ENCODE measurements at regions not wholly inside any gene's neighbourhood (a gene's known extent, or its start where the extent isn't known, plus 50 kb on each side); places are given as distances from the start of the nearest gene placed in this dataset.
"Not testable (repeated sequence)": the region's sequence is repeated elsewhere in the genome, so short reads cannot be mapped to it uniquely, and the experiment has no call there.

- CTCF ChIA-PET: no interaction called here
- DNase-seq: no peak
- no peaks in the 10 kb centered on the region for H3K4me1 Mint-ChIP-seq
- H3K36me3 Mint-ChIP-seq: no peaks in the 10 kb centered on the region
- peaks cover 7% of the 10 kb centered on the region for H3K9me3 Mint-ChIP-seq
- H3K27me3 Mint-ChIP-seq: no peaks in the 10 kb centered on the region
- no peak overlapping the region for H3K27ac Mint-ChIP-seq
- H3K4me3 Mint-ChIP-seq: no peak overlapping the region
Measured at GRCh38 chr3:104244680-104245220, 1122.0 kb upstream of the ALCAM start.

DNA sequence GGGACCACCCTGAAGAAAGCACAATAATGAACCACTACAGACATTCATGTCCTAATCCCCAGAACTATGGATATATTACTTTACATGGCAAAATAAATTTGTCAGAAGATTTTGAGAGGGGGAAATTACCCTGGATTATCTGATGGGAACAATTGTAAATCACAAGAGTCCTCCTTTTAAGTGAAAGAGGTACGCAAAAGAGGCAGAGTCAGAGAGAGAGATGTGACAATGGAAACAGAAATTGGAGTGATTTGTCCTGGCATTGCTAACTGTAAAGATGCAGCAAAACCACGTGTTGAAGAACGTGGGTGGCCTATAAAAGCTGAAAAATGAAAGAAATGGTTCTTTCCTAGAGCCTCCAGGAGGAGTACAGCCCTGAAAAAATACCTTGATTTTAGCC lies 1121.4 kb upstream of the ALCAM start:
- CTCF ChIA-PET: no interaction called here
- no peaks in the 10 kb centered on the region for H3K27me3 Mint-ChIP-seq
- H3K4me1 Mint-ChIP-seq: no peaks in the 10 kb centered on the region
- H3K4me3 Mint-ChIP-seq: no peak overlapping the region
- H3K27ac Mint-ChIP-seq: no peak overlapping the region
- DNase-seq: no peak
- no peaks in the 10 kb centered on the region for H3K36me3 Mint-ChIP-seq
- peaks cover 7% of the 10 kb centered on the region for H3K9me3 Mint-ChIP-seq

GRCh38 chr3:104245981-104246380 lies 1120.7 kb upstream of the ALCAM start:
- DNase-seq: no peak
- CTCF ChIA-PET: no interaction called here
- Mint-ChIP-seq H3K4me3 (no peak overlapping the region), H3K27ac (no peak overlapping the region), H3K4me1 (no peaks in the 10 kb centered on the region), H3K9me3 (peaks cover 6% of the 10 kb centered on the region), H3K36me3 (no peaks in the 10 kb centered on the region), H3K27me3 (no peaks in the 10 kb centered on the region)

- H3K36me3 Mint-ChIP-seq: no peaks in the 10 kb centered on the region
- CTCF ChIA-PET: no interaction called here
- H3K27ac Mint-ChIP-seq: no peak overlapping the region
- H3K4me3 Mint-ChIP-seq: no peak overlapping the region
- no peak for DNase-seq
- H3K9me3 Mint-ChIP-seq: no peaks in the 10 kb centered on the region
- no peaks in the 10 kb centered on the region for H3K4me1 Mint-ChIP-seq
- no peaks in the 10 kb centered on the region for H3K27me3 Mint-ChIP-seq
Measured at GRCh38 chr3:104257486-104257885, 1109.2 kb upstream of the ALCAM start.

- CTCF ChIA-PET: no interaction called here
- no peak for DNase-seq
- H3K27me3 Mint-ChIP-seq: no peaks in the 10 kb centered on the region
- no peaks in the 10 kb centered on the region for H3K4me1 Mint-ChIP-seq
- no peaks in the 10 kb centered on the region for H3K36me3 Mint-ChIP-seq
- no peak overlapping the region for H3K27ac Mint-ChIP-seq
- H3K9me3 Mint-ChIP-seq: no peaks in the 10 kb centered on the region
- no peak overlapping the region for H3K4me3 Mint-ChIP-seq
Measured at GRCh38 chr3:104263477-104263876, 1103.2 kb upstream of the ALCAM start.

DNA sequence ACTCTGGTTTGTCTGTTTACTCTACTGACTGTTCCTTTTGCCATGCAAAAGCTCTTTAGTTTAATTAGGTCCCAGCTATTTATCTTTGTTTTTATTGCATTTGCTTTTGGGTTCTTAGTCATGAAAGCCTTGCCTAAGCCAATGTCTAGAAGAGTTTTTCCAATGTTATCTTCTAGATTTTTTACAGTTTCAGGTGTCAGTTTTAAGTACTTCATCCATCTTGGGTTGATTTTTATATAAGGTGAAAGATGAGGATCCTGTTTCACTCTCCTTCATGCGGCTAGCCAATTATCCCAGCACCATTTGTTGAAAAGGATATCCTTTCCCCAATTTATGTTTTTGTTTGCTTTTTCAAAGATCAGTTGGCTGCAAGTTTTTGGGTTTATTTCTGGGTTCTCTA lies 1100.5 kb upstream of the ALCAM start:
- H3K4me3 Mint-ChIP-seq, H3K4me1 Mint-ChIP-seq, H3K36me3 Mint-ChIP-seq, H3K27ac Mint-ChIP-seq, DNase-seq, H3K9me3 Mint-ChIP-seq, H3K27me3 Mint-ChIP-seq, CTCF ChIA-PET: not testable (repeated sequence)

DNA sequence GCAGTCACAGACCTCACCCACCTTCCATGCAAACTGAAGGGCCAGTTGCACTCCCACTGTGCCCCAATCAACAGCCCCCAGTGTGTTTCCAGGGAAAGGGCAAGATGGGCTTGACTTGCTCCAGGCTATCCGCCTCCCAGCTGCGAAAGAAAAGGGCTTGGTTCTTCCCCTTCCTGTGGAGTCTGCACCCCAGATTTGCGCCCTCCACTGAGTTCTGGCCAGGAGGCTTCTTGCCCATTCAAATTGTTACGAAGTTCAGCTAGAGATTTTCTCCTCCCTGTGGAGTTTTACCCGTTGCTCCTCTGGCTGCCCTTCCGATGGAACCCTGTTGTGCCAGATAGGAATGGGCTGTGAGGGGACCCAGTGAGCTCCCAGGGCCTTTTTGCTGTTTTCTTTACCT lies 1096.9 kb upstream of the ALCAM start:
- CTCF ChIA-PET: no interaction called here
- Mint-ChIP-seq H3K36me3 (no peaks in the 10 kb centered on the region), H3K9me3 (no peaks in the 10 kb centered on the region), H3K27ac (no peak overlapping the region), H3K27me3 (no peaks in the 10 kb centered on the region), H3K4me3 (no peak overlapping the region), H3K4me1 (no peaks in the 10 kb centered on the region)
- no peak for DNase-seq

DNA sequence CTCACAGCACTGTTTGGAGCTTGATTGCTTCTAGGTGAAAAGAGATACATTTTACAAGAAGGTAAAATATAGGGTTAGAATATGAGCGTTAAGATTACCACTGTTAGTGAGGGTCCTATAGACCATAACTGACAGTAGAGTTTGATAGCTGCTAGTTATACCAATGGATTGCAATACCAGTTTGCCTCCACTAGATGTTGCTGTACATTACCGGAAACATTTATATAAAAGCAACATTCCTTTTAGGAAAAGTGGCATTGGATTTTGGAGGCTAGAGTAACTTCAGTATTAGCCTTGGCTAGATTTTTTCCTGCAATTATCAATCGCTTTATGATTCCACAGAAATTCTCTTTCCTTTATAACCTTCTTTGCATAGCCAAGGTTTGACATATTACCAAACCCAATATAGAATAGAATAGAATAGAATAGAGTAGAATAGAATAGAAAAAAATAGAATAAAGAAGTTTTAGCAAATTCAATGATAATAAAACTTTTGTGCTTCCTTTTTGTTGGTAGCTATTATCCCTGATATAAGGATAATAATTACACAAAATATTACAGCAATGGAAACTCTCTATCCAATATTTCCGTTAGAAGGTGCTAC lies 1093.6 kb upstream of the ALCAM start:
- Mint-ChIP-seq H3K4me1 (no peaks in the 10 kb centered on the region), H3K27me3 (no peaks in the 10 kb centered on the region), H3K9me3 (peaks cover 1% of the 10 kb centered on the region), H3K27ac (no peak overlapping the region), H3K36me3 (no peaks in the 10 kb centered on the region), H3K4me3 (no peak overlapping the region)
- DNase-seq: no peak
- CTCF ChIA-PET: no interaction called here

GRCh38 chr3:104275199-104275598 lies 1091.5 kb upstream of the ALCAM start:
- peaks cover 1% of the 10 kb centered on the region for H3K9me3 Mint-ChIP-seq
- CTCF ChIA-PET: no interaction called here
- no peak overlapping the region for H3K4me3 Mint-ChIP-seq
- H3K27ac Mint-ChIP-seq: no peak overlapping the region
- no peaks in the 10 kb centered on the region for H3K36me3 Mint-ChIP-seq
- H3K27me3 Mint-ChIP-seq: no peaks in the 10 kb centered on the region
- no peak for DNase-seq
- H3K4me1 Mint-ChIP-seq: peaks cover 6% of the 10 kb centered on the region

- Mint-ChIP-seq H3K36me3 (no peaks in the 10 kb centered on the region), H3K4me3 (no peak overlapping the region), H3K27me3 (no peaks in the 10 kb centered on the region), H3K4me1 (peaks cover 6% of the 10 kb centered on the region), H3K9me3 (peaks cover 19% of the 10 kb centered on the region), H3K27ac (no peak overlapping the region)
- no peak for DNase-seq
- CTCF ChIA-PET: no interaction called here
Measured at GRCh38 chr3:104279617-104280016, 1087.1 kb upstream of the ALCAM start.

- Mint-ChIP-seq H3K4me3 (no peak overlapping the region), H3K9me3 (peaks cover 20% of the 10 kb centered on the region), H3K36me3 (no peaks in the 10 kb centered on the region), H3K4me1 (peaks cover 6% of the 10 kb centered on the region), H3K27me3 (no peaks in the 10 kb centered on the region), H3K27ac (peak overlapping the region; percentile 11)
- no peak for DNase-seq
- CTCF ChIA-PET: no interaction called here
Measured at GRCh38 chr3:104281713-104282112, 1085.0 kb upstream of the ALCAM start.

- Mint-ChIP-seq H3K4me3 (no peak overlapping the region), H3K4me1 (peaks cover 4% of the 10 kb centered on the region), H3K36me3 (no peaks in the 10 kb centered on the region), H3K27ac (no peak overlapping the region), H3K27me3 (no peaks in the 10 kb centered on the region), H3K9me3 (peaks cover 14% of the 10 kb centered on the region)
- DNase-seq: no peak
- CTCF ChIA-PET: no interaction called here
Measured at GRCh38 chr3:104286645-104287044, 1080.1 kb upstream of the ALCAM start.

DNA sequence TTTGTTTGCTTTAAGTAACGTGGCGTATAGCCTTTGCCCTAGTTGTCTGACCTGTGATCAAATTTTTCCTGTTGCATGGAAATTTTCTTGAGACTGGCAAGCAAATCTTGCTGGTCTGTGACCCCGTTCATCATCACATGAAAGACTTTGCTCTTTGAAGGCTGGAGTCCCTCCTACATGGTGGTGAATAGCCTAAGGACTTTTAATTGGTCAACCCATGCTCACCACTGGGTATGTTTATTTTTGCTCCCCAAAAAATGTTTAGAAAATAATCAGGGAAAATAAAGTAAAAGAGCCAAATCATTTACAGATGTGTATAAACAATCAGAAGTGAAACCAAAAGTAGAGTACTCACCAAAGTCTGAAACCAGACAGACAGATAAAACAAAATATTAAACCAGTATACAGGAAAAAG lies 1075.3 kb upstream of the ALCAM start:
- DNase-seq: no peak
- Mint-ChIP-seq H3K27ac (peak overlapping the region; percentile 60), H3K4me3 (peak overlapping the region; percentile 24), H3K4me1 (peaks cover 10% of the 10 kb centered on the region), H3K9me3 (peaks cover 3% of the 10 kb centered on the region), H3K36me3 (no peaks in the 10 kb centered on the region), H3K27me3 (no peaks in the 10 kb centered on the region)
- CTCF ChIA-PET: no interaction called here

- CTCF ChIA-PET: no interaction called here
Measured at GRCh38 chr3:104291878-104292277, 1074.8 kb upstream of the ALCAM start.

GRCh38 chr3:104297617-104298016 lies 1069.1 kb upstream of the ALCAM start:
- Mint-ChIP-seq H3K9me3 (no peaks in the 10 kb centered on the region), H3K4me1 (no peaks in the 10 kb centered on the region), H3K27ac (no peak overlapping the region), H3K4me3 (no peak overlapping the region), H3K36me3 (no peaks in the 10 kb centered on the region), H3K27me3 (no peaks in the 10 kb centered on the region)
- DNase-seq: no peak
- CTCF ChIA-PET: no interaction called here

More at GRCh38 chr3:104291878-104292277, 1074.8 kb upstream of the ALCAM start:
- no peaks in the 10 kb centered on the region for H3K27me3 Mint-ChIP-seq
- H3K4me1 Mint-ChIP-seq: peaks cover 10% of the 10 kb centered on the region
- peak overlapping the region; percentile 60 for H3K27ac Mint-ChIP-seq
- no peak for DNase-seq
- no peaks in the 10 kb centered on the region for H3K36me3 Mint-ChIP-seq
- H3K9me3 Mint-ChIP-seq: no peaks in the 10 kb centered on the region
- H3K4me3 Mint-ChIP-seq: peak overlapping the region; percentile 24

GRCh38 chr3:104298662-104299061 lies 1068.0 kb upstream of the ALCAM start:
- CTCF ChIA-PET: no interaction called here
- DNase-seq: no peak
- no peaks in the 10 kb centered on the region for H3K36me3 Mint-ChIP-seq

More at GRCh38 chr3:104298662-104299061, 1068.0 kb upstream of the ALCAM start:
- no peaks in the 10 kb centered on the region for H3K4me1 Mint-ChIP-seq
- H3K4me3 Mint-ChIP-seq: no peak overlapping the region
- H3K27me3 Mint-ChIP-seq: no peaks in the 10 kb centered on the region
- H3K27ac Mint-ChIP-seq: no peak overlapping the region
- H3K9me3 Mint-ChIP-seq: no peaks in the 10 kb centered on the region

Data from activated naive CD4-positive, alpha-beta T cell treated with anti-CD3 and anti-CD28 coated beads, Interleukin-2, amount 10 ng/mL, durations not matched to agents 7 days and 5 days (primary cell).